GM23338 (cell line): ENCODE measurements at regions not wholly inside any gene's neighbourhood (a gene's known extent, or its start where the extent isn't known, plus 50 kb on each side); places are given as distances from the start of the nearest gene placed in this dataset.

ENCODE experiments used
- EZH2 ChIP-seq: fragments of 200-600 bp; sonication (generic); IDR thresholded peaks from one replicate; pipeline ENCODE4 v1.8.0; 2017; ENCODE audit warnings: antibody characterized with exemption, mild to moderate bottlenecking, low read depth; ENCODE audit not compliant: unreplicated experiment
- EZH2phosphoT487 ChIP-seq: fragments of 200-600 bp; sonication (generic); IDR thresholded peaks from one replicate; pipeline ENCODE4 v1.8.1; 2018; ENCODE audit warnings: antibody characterized with exemption; ENCODE audit not compliant: unreplicated experiment
- POLR2AphosphoS5 ChIP-seq: IDR thresholded peaks from 2 replicates; pipeline ENCODE4 v1.6.1; 2016; ENCODE audit warnings: antibody characterized with exemption, low read depth
- TF ChIP-seq, protein P1 (sequence below), 2 experiments: fragments of 200-600 bp in 1 of 2; sonication (generic) in 1 of 2; conservative IDR thresholded peaks; 2 replicates each; pipeline versions ENCODE4 v1.5.1 to v1.6.1; 2016 to 2017; ENCODE audit warnings: antibody characterized with exemption in 2 of 2, low read depth in 2 of 2, mild to moderate bottlenecking in 2 of 2, moderate library complexity in 1 of 2

DNA sequence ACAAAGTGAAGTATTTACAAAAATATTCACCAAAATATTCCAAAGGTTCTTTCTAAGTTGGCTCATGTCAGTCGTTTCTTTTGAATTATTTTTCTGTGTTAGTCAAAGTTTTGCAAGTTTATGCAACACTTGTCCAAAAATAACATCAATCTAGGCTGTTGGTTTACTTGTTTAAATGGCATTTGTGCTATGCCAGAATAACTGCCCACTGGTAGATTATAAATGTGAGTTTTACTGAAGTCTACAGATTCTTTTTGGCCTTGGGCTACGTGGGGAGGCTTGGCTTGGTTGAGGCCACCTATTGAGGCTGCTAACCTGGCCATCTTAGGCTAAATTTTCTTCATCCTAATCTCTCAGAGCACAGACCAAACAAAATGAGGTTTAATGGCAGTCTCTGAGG, 1091.9 kb upstream of the RAG2 start:
- no peak for TF ChIP-seq POLR2AphosphoS5
- TF ChIP-seq, protein P1, sequence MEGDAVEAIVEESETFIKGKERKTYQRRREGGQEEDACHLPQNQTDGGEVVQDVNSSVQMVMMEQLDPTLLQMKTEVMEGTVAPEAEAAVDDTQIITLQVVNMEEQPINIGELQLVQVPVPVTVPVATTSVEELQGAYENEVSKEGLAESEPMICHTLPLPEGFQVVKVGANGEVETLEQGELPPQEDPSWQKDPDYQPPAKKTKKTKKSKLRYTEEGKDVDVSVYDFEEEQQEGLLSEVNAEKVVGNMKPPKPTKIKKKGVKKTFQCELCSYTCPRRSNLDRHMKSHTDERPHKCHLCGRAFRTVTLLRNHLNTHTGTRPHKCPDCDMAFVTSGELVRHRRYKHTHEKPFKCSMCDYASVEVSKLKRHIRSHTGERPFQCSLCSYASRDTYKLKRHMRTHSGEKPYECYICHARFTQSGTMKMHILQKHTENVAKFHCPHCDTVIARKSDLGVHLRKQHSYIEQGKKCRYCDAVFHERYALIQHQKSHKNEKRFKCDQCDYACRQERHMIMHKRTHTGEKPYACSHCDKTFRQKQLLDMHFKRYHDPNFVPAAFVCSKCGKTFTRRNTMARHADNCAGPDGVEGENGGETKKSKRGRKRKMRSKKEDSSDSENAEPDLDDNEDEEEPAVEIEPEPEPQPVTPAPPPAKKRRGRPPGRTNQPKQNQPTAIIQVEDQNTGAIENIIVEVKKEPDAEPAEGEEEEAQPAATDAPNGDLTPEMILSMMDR (conservative IDR thresholded peaks at IDR 0.05; ENCODE audit: low read depth in 2 of 2): no peak
- TF ChIP-seq EZH2phosphoT487: no peak
- no peak for TF ChIP-seq EZH2
